PC-9 (cell line): ENCODE measurements at regions not wholly inside any gene's neighbourhood (a gene's known extent, or its start where the extent isn't known, plus 50 kb on each side); places are given as distances from the start of the nearest gene placed in this dataset.

Source experiments
- EZH2 ChIP-seq: fragments of 200-600 bp; sonication (generic); IDR thresholded peaks from 2 replicates; pipeline ENCODE4 v1.8.0; 2017; ENCODE audit warnings: antibody characterized with exemption, low read depth
- TF ChIP-seq, protein P1 (sequence below): fragments of 200-600 bp; sonication (generic); conservative IDR thresholded peaks from 2 replicates; pipeline ENCODE4 v1.6.1; 2017; ENCODE audit warnings: mixed run types, antibody characterized with exemption, mild to moderate bottlenecking, moderate library complexity

DNA sequence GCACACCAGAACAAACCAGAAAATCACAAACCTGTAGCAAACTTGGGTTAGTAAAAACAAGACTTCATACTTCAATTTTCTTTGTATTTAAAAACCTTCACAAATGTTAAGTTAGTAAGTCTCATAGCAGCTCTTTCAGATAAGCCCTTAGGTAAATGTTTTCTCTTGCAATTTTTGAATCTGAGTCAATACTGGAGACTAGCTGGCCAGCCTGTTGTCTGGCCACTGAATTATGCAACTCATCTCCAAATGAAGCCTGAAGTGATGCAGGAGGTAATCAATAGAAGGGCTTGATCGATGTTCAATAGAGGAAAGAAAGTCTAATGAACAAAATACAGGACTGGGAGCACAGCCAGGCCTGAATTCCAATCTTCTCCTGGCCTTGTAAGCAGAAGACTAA lies 465.2 kb downstream of the LRIG3 start:
- TF ChIP-seq EZH2 = no peak
- TF ChIP-seq, protein P1, sequence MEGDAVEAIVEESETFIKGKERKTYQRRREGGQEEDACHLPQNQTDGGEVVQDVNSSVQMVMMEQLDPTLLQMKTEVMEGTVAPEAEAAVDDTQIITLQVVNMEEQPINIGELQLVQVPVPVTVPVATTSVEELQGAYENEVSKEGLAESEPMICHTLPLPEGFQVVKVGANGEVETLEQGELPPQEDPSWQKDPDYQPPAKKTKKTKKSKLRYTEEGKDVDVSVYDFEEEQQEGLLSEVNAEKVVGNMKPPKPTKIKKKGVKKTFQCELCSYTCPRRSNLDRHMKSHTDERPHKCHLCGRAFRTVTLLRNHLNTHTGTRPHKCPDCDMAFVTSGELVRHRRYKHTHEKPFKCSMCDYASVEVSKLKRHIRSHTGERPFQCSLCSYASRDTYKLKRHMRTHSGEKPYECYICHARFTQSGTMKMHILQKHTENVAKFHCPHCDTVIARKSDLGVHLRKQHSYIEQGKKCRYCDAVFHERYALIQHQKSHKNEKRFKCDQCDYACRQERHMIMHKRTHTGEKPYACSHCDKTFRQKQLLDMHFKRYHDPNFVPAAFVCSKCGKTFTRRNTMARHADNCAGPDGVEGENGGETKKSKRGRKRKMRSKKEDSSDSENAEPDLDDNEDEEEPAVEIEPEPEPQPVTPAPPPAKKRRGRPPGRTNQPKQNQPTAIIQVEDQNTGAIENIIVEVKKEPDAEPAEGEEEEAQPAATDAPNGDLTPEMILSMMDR = no peak
